ENCODE measurements at regions not wholly inside any gene's neighbourhood (a gene's known extent, or its start where the extent isn't known, plus 50 kb on each side); places are given as distances from the start of the nearest gene placed in this dataset.

- TF ChIP-seq, protein P1, sequence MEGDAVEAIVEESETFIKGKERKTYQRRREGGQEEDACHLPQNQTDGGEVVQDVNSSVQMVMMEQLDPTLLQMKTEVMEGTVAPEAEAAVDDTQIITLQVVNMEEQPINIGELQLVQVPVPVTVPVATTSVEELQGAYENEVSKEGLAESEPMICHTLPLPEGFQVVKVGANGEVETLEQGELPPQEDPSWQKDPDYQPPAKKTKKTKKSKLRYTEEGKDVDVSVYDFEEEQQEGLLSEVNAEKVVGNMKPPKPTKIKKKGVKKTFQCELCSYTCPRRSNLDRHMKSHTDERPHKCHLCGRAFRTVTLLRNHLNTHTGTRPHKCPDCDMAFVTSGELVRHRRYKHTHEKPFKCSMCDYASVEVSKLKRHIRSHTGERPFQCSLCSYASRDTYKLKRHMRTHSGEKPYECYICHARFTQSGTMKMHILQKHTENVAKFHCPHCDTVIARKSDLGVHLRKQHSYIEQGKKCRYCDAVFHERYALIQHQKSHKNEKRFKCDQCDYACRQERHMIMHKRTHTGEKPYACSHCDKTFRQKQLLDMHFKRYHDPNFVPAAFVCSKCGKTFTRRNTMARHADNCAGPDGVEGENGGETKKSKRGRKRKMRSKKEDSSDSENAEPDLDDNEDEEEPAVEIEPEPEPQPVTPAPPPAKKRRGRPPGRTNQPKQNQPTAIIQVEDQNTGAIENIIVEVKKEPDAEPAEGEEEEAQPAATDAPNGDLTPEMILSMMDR (IDR thresholded peaks at IDR 0.05), result no peak
- TF ChIP-seq POLR2A (IDR thresholded peaks at IDR 0.05), result no peak
These were observed 359.2 kb downstream of the IDS start for GRCh38 chrX:149145845-149146285.

All from esophagus squamous epithelium (tissue), 4 donors.